ENCODE measurements at regions not wholly inside any gene's neighbourhood (a gene's known extent, or its start where the extent isn't known, plus 50 kb on each side); places are given as distances from the start of the nearest gene placed in this dataset.

DNA sequence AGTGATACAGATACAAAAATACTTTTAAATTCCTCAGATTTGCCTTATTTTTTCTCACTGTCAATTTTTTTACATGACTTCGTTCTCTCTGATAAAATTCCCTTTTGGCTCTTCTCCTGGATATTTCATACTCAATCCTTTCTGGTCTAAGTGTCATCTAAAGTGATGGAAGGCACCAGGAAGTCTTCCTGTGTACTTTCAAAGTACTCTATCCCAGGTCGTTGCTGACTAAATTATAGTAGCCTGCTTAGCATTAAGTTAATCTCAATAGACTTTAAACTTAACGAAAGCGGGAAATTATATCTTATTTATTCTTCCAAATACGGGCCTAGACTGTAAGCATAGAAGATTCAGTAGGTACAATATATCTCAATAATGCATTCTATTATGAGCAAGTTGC, 67.8 kb downstream of the CASP12 start:
- DNase-seq: no peak

DNA sequence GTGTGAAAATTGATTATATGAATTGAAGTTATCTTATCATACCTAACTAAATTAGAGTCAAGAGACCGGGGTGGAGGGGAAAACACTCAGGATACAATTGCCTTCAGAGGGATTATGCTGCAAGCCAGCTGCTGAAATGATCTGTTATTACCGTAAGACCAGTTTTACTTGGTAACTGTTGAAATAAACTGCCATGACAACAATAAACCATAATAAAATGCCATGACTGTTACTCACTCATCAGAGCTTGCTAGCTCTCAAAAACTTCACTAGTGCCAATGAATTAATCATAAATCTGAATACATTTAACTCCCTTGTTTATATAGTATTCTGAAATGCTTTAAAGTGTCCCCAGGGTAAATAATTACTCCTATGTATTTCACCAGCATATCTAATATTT, 68.2 kb downstream of the CASP12 start:
- DNase-seq: peak in 1 of 3 experiments; percentile 11

DNA sequence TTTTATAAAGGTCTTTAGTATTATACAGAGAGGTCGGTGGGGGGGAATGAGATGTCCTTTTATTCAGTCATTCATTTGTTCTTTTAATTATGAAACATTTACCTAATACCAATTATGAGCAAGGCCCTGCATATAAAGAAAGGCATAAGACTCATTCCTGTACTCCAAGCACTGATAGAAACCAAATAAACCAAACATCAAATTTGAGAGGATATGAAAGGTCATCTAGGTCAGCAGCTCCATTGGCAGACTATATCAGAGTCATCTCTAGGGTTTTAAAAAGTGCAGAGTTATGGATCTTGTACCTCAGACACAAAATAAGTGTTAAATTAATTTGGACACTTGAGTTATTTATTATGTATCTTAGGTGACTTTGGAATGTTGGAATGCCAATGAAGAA, 71.5 kb downstream of the CASP12 start:
- no peak for DNase-seq

DNA sequence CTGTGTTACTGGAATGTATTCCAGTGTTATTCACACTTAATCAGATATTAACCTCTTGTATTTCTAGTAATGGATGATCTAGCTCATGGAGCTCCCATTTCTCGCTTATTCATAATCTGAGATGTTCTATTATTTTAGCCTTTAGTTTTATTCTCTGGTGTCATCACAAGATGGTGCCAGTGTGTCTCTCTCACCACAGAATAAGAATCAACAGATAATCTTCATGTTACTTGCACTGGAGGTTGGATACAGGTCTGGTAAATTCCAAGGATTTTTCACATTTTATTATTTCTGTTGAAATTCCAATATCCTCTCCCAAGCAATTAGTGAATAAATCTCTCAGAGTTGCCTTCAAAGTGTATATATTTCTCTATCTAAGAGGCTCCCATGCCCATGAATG, 74.6 kb downstream of the CASP12 start:
- peak in 1 of 3 experiments; percentile 21 for DNase-seq

GRCh38 chr11:104820431-104820830, 77.8 kb downstream of the CASP12 start:
- DNase-seq: no peak

DNA sequence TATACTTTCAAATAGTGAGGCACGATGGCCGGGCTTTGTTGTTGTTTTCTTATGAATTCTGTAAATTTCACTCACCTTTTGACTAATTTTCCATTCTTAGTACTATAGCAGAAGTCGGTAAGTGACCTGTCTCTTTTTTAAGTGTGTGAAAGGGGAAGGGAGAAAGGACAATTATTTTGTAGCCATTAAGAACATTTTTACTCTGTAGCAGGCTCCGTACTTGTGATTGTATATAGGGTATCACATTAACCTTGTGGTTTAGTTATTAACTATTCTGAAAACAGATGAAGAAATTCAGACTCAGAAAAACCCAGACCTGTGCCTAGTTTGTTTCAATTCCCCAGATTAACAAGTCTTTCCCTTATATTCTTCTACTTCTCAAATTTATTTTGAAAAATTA, 78.7 kb downstream of the CASP12 start:
- DNase-seq: no peak

GRCh38 chr11:104819107-104819506, 79.2 kb downstream of the CASP12 start:
- no peak for DNase-seq

GRCh38 chr11:104817973-104818372, 80.3 kb downstream of the CASP12 start:
- DNase-seq: peak in 1 of 3 experiments; percentile 20

- no peak for DNase-seq
Observed at GRCh38 chr11:104813532-104813931, 84.7 kb downstream of the CASP12 start.

DNA sequence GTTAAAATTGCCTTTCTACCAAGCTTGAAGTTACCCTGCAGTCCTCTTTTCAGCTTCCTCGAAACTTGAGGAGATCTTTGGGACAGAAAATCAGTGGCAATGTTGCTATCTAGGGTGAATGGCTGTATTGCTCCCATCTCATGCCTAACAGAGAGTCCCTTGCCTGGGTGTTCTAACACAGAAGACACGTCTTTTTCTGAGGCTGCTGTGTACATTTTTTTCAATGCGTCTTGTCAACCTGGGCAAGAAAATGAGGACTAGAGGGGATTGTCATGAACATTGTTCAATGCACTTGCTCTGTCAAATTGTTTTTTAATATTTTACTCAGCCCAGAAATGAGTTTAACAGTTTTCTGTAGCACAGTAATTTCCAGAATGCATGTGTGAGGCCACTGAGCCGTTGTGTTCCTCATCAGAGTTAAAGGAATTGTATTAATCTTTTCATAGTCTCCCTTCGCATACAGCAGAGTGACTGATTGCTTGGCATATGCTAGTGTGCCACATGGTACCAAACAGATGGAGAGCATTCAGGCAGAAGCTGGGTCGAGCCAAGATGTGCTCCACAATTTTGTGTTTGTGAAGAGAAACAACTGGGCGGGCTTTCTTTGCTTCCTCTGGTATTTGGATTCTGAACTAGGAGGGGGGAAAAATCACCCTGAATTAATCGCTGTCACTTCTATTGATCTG, 86.0 kb downstream of the CASP12 start:
- DNase-seq: no peak

GRCh38 chr11:104803776-104804175, 94.5 kb downstream of the CASP12 start:
- DNase-seq: no peak

DNA sequence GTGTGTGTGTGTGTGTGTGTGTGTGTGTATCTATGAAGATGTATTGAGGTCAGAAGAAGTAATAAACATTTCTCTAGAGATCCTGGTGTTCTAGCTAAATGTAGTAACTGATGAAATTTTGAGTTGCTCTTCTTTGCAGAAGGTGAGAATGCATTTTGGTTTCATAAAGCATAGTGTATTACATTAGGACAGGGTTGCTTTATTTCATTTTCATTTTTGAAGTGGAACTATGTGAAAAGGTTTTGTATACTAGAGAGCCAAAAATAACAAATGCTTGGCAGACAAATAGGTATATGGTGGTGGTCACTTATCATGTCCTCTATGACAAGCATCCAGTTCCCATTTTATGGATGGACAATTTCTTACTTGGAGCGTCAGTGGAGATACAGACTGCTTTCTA, 99.0 kb downstream of the CASP12 start:
- no peak for DNase-seq

GRCh38 chr11:104798789-104799188, 99.5 kb downstream of the CASP12 start:
- no peak for DNase-seq

- DNase-seq: no peak
Observed at GRCh38 chr11:104796301-104796700, 102.0 kb downstream of the CASP12 start.

DNA sequence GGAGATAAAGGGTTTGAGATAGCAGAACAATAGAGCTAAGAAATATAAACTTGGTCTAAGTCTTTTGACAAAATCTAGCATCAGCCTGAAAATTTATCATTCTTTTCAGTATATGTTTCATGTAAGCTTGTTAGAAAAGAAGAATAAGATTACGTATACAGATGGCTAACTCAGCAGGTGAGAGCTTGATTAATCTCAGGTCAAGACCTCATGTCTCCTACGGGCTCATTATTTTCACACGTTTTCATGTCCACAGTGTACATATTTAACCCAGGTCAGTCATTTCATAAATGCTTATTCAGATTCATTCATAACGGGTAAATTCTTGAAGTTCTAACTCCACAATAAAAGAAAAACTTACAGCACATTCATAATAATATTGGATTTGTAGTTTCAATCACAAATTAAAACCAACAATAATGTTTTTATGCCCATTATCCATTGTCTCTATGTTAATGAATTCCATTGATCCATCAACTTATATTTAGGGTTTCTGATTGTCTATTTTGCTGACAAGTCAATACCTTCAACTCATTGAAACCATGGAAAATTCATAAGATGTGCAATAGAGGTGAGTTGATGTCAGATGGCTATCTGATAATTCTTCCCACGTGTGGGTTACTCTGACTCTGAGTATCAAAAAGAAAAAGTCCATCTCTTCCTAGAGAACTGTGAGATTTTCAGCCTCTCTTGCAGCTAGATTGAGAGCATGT, 102.6 kb downstream of the CASP12 start:
- DNase-seq: no peak

DNA sequence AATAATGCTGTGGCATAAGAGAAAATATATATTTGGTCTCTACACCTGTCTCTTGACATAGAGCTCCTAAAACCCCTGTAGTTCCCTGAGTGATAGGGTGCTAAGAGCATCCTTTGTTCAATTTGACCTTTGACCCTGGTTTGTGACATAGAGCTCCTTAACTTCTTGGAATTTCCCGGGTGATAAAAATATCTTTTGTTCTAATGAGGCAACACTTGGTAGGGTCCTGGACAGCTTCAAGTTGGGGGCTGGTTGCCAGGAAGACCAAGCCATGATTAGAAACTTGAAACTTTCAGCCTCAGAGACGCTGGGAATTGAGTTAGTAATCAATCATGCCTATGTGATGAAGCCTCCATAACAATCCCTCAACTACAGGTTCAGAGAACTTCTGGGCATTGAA, 105.4 kb downstream of the CASP12 start:
- no peak for DNase-seq

- no peak for DNase-seq
Observed at GRCh38 chr11:104791896-104792295, 106.4 kb downstream of the CASP12 start.

DNA sequence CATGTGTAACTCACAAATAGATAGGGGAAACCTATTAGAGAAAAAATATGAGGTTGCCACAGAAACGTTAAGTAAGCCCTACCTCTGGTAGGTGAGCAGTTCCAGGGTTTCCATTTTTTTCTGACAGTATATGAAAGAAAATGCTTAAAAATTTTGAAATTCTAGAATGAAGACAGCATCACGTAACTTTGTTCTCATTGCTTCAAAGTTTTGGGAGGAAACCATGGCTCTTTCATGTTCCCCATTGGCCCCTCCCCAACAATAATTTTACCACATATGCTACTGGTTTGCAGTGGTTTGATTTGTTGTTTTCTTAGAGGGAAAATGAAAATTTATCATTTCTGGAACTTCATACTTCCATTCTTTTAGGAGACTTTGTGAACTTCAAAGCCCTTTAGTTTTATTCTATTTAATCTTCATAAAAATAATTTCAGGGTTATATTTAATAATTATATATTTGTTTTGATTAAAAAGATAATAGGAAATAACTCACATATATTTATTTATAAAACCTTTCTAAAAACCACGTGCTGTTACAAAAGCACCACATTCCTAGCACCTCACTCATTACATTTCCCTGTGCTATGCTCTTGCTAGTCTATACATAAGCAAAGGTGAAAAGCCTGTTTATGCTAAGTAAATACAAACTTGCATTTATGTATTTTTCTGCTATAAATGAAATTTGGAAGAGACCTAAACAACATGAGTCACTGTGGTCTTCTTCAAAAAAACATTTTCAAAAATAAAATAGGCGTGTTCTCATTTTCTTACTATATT, 113.4 kb downstream of the CASP12 start:
- DNase-seq: no peak

DNA sequence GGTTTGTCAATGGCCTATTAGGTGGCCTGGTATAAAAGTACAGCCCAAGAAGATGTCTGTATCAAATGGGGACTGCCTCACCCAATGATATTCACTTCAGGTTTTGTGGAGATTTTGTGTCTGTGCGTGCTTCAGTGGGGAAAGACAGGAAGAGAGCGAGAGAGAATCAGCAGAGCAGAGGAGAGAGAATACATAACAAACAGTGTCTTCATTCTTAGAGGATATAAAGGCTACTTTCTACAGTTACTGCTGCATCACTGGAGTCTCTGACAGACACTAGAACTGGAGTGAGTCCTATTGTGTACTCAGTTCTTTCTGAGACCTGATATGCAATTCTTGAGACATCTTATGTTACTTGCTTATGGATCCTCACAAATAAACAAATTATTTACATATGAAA, 115.0 kb downstream of the CASP12 start:
- DNase-seq: no peak

GRCh38 chr11:104782377-104782754, 115.9 kb downstream of the CASP12 start:
- DNase-seq: no peak

- no peak for DNase-seq
Observed at GRCh38 chr11:104781719-104782376, 116.4 kb downstream of the CASP12 start.

DNA sequence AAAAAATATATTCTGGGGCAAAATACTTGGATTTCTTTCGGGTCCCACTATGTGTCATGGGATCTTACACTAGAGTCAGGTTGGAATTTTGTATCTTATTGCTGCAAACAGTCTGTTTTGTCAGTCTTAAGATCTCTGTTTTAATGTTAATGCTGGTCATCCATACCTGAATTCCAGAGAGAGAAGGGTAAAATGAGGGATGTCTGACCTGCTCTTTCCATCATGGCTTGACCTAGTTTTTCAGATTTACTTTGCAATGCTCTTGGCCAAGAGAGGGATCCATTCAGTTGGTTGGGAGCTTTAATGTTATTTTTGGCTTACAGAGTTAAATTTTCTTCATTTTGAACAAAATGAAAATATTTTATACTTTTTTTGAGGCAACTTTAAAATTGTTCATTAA, 117.2 kb downstream of the CASP12 start:
- no peak for DNase-seq

- DNase-seq: no peak
Observed at GRCh38 chr11:104776501-104777170, 121.6 kb downstream of the CASP12 start.
